Stimulated activated memory B cell treated with anti-CD40 and anti-IgM and Interleukin-4, amounts not matched to agents 10 μg/mL and 1 μg/mL and 100 μg/mL, for 72 hours (primary cell): ENCODE measurements at regions not wholly inside any gene's neighbourhood (a gene's known extent, or its start where the extent isn't known, plus 50 kb on each side); places are given as distances from the start of the nearest gene placed in this dataset.
A peak's percentile ranks its signal among the peaks of the same experiment; 100 is the strongest.
"Not testable (repeated sequence)": the region's sequence is repeated elsewhere in the genome, so short reads cannot be mapped to it uniquely, and the experiment has no call there.

Experiments used
- ATAC-seq: fragments of 150-1000 bp; cut with Tn5 transposase; 2 replicates; pipeline ENCODE4 v1.10.0; 2021
- H3K27ac Mint-ChIP-seq: one replicate; pipeline ENCODE4 v1.8.0; 2022; ENCODE audit warnings: mild to moderate bottlenecking, mixed read lengths
- H3K27me3 Mint-ChIP-seq: one replicate; pipeline ENCODE4 v1.8.0; 2022; ENCODE audit warnings: mixed read lengths
- H3K36me3 Mint-ChIP-seq: one replicate; pipeline ENCODE4 v1.8.0; 2022; ENCODE audit warnings: mixed read lengths
- H3K4me1 Mint-ChIP-seq: one replicate; pipeline ENCODE4 v1.8.0; 2022; ENCODE audit warnings: mixed read lengths
- H3K4me3 Mint-ChIP-seq: one replicate; pipeline ENCODE4 v1.8.0; 2022; ENCODE audit warnings: mild to moderate bottlenecking, moderate library complexity, mixed read lengths
- H3K9me3 Mint-ChIP-seq: one replicate; pipeline ENCODE4 v1.8.0; 2022; ENCODE audit warnings: mixed read lengths

- no peaks in the 10 kb centered on the region for H3K36me3 Mint-ChIP-seq
- no peak overlapping the region for H3K4me3 Mint-ChIP-seq
- no peaks in the 10 kb centered on the region for H3K27me3 Mint-ChIP-seq
- H3K27ac Mint-ChIP-seq, result no peak overlapping the region
- peaks cover 21% of the 10 kb centered on the region for H3K4me1 Mint-ChIP-seq
- ATAC-seq, result no peak
- no peaks in the 10 kb centered on the region for H3K9me3 Mint-ChIP-seq
These were observed 493.0 kb upstream of the TBL1XR1 start for GRCh38 chr3:177690306-177690705.

- H3K4me3 Mint-ChIP-seq, result no peak overlapping the region
- no peaks in the 10 kb centered on the region for H3K9me3 Mint-ChIP-seq
- ATAC-seq, result no peak
- H3K27me3 Mint-ChIP-seq, result no peaks in the 10 kb centered on the region
- no peaks in the 10 kb centered on the region for H3K36me3 Mint-ChIP-seq
- peaks cover 35% of the 10 kb centered on the region for H3K4me1 Mint-ChIP-seq
- no peak overlapping the region for H3K27ac Mint-ChIP-seq
These were observed 495.2 kb upstream of the TBL1XR1 start for GRCh38 chr3:177692304-177692975.

GRCh38 chr3:177693616-177694264, 496.5 kb upstream of the TBL1XR1 start:
- ATAC-seq, result no peak
- H3K9me3 Mint-ChIP-seq, result no peaks in the 10 kb centered on the region
- no peaks in the 10 kb centered on the region for H3K36me3 Mint-ChIP-seq
- H3K4me3 Mint-ChIP-seq, result no peak overlapping the region
- H3K4me1 Mint-ChIP-seq, result peaks cover 37% of the 10 kb centered on the region
- peak overlapping the region; percentile 54 for H3K27ac Mint-ChIP-seq
- no peaks in the 10 kb centered on the region for H3K27me3 Mint-ChIP-seq

- Mint-ChIP-seq H3K4me1 (peaks cover 37% of the 10 kb centered on the region), H3K27ac (peak overlapping the region; percentile 54), H3K27me3 (no peaks in the 10 kb centered on the region), H3K4me3 (peak overlapping the region; percentile 50), H3K36me3 (no peaks in the 10 kb centered on the region), H3K9me3 (no peaks in the 10 kb centered on the region)
- ATAC-seq, result peak; percentile 87
These were observed 497.0 kb upstream of the TBL1XR1 start for GRCh38 chr3:177694316-177694715.

GRCh38 chr3:177694951-177695350, 497.7 kb upstream of the TBL1XR1 start:
- Mint-ChIP-seq H3K9me3 (no peaks in the 10 kb centered on the region), H3K36me3 (no peaks in the 10 kb centered on the region), H3K4me3 (no peak overlapping the region), H3K27ac (peak overlapping the region; percentile 54), H3K27me3 (no peaks in the 10 kb centered on the region), H3K4me1 (peaks cover 37% of the 10 kb centered on the region)
- ATAC-seq, result no peak

GRCh38 chr3:177700117-177700516, 502.8 kb upstream of the TBL1XR1 start:
- no peak overlapping the region for H3K27ac Mint-ChIP-seq
- no peaks in the 10 kb centered on the region for H3K27me3 Mint-ChIP-seq
- no peak for ATAC-seq
- peaks cover 19% of the 10 kb centered on the region for H3K4me1 Mint-ChIP-seq
- no peak overlapping the region for H3K4me3 Mint-ChIP-seq
- no peaks in the 10 kb centered on the region for H3K36me3 Mint-ChIP-seq
- no peaks in the 10 kb centered on the region for H3K9me3 Mint-ChIP-seq

GRCh38 chr3:177703788-177704187, 506.5 kb upstream of the TBL1XR1 start:
- Mint-ChIP-seq H3K36me3 (no peaks in the 10 kb centered on the region), H3K4me1 (no peaks in the 10 kb centered on the region), H3K4me3 (no peak overlapping the region), H3K27me3 (no peaks in the 10 kb centered on the region), H3K9me3 (no peaks in the 10 kb centered on the region), H3K27ac (no peak overlapping the region)
- no peak for ATAC-seq

- ATAC-seq, result no peak
- Mint-ChIP-seq H3K27ac (no peak overlapping the region), H3K9me3 (no peaks in the 10 kb centered on the region), H3K36me3 (no peaks in the 10 kb centered on the region), H3K4me1 (no peaks in the 10 kb centered on the region), H3K27me3 (no peaks in the 10 kb centered on the region), H3K4me3 (no peak overlapping the region)
These were observed 508.9 kb upstream of the TBL1XR1 start for GRCh38 chr3:177705976-177706823.

- not testable (repeated sequence) for H3K36me3 Mint-ChIP-seq, H3K27ac Mint-ChIP-seq, H3K27me3 Mint-ChIP-seq, H3K9me3 Mint-ChIP-seq, H3K4me3 Mint-ChIP-seq, H3K4me1 Mint-ChIP-seq, ATAC-seq
These were observed 512.2 kb upstream of the TBL1XR1 start for GRCh38 chr3:177709470-177709869.

GRCh38 chr3:177710506-177710905, 513.2 kb upstream of the TBL1XR1 start:
- Mint-ChIP-seq H3K36me3 (no peaks in the 10 kb centered on the region), H3K4me1 (no peaks in the 10 kb centered on the region), H3K27me3 (no peaks in the 10 kb centered on the region), H3K9me3 (no peaks in the 10 kb centered on the region), H3K27ac (no peak overlapping the region), H3K4me3 (no peak overlapping the region)
- no peak for ATAC-seq

- no peaks in the 10 kb centered on the region for H3K27me3 Mint-ChIP-seq
- ATAC-seq, result no peak
- no peak overlapping the region for H3K4me3 Mint-ChIP-seq
- no peaks in the 10 kb centered on the region for H3K9me3 Mint-ChIP-seq
- no peak overlapping the region for H3K27ac Mint-ChIP-seq
- no peaks in the 10 kb centered on the region for H3K4me1 Mint-ChIP-seq
- H3K36me3 Mint-ChIP-seq, result no peaks in the 10 kb centered on the region
These were observed 514.4 kb upstream of the TBL1XR1 start for GRCh38 chr3:177711637-177712036.

- Mint-ChIP-seq H3K27ac (no peak overlapping the region), H3K4me1 (no peaks in the 10 kb centered on the region), H3K36me3 (no peaks in the 10 kb centered on the region), H3K4me3 (no peak overlapping the region), H3K27me3 (no peaks in the 10 kb centered on the region), H3K9me3 (no peaks in the 10 kb centered on the region)
- no peak for ATAC-seq
These were observed 516.9 kb upstream of the TBL1XR1 start for GRCh38 chr3:177713928-177714900.

- no peaks in the 10 kb centered on the region for H3K9me3 Mint-ChIP-seq
- H3K4me3 Mint-ChIP-seq, result no peak overlapping the region
- H3K27me3 Mint-ChIP-seq, result no peaks in the 10 kb centered on the region
- ATAC-seq, result no peak
- no peaks in the 10 kb centered on the region for H3K36me3 Mint-ChIP-seq
- no peak overlapping the region for H3K27ac Mint-ChIP-seq
- H3K4me1 Mint-ChIP-seq, result no peaks in the 10 kb centered on the region
These were observed 517.7 kb upstream of the TBL1XR1 start for GRCh38 chr3:177714945-177715344.

- Mint-ChIP-seq H3K9me3 (peaks cover 1% of the 10 kb centered on the region), H3K27me3 (no peaks in the 10 kb centered on the region), H3K4me3 (no peak overlapping the region), H3K27ac (no peak overlapping the region), H3K36me3 (no peaks in the 10 kb centered on the region), H3K4me1 (no peaks in the 10 kb centered on the region)
- no peak for ATAC-seq
These were observed 518.7 kb upstream of the TBL1XR1 start for GRCh38 chr3:177715980-177716379.

GRCh38 chr3:177720927-177721326, 523.6 kb upstream of the TBL1XR1 start:
- not testable (repeated sequence) for H3K27ac Mint-ChIP-seq

More at GRCh38 chr3:177720927-177721326, 523.6 kb upstream of the TBL1XR1 start:
- H3K27me3 Mint-ChIP-seq, H3K36me3 Mint-ChIP-seq, ATAC-seq, H3K4me3 Mint-ChIP-seq, H3K4me1 Mint-ChIP-seq, H3K9me3 Mint-ChIP-seq: not testable (repeated sequence)
